Endodermal cell (in vitro differentiated cells): ENCODE measurements at regions not wholly inside any gene's neighbourhood (a gene's known extent, or its start where the extent isn't known, plus 50 kb on each side); places are given as distances from the start of the nearest gene placed in this dataset.

Experiments used
- DNase-seq: peaks from one replicate; pipeline ENCODE4 v3.0.0-alpha.2; 2017
- H3K27ac ChIP-seq: 2 replicates; pipeline ENCODE4 v1.5.1; 2013; ENCODE audit warnings: mild to moderate bottlenecking, low read depth, low read length, moderate library complexity
- H3K27me3 ChIP-seq: 2 replicates; pipeline ENCODE4 v1.6.1; 2013; ENCODE audit warnings: mild to moderate bottlenecking, low read length, moderate library complexity; ENCODE audit not compliant: insufficient read depth, control insufficient read depth, poor library complexity, severe bottlenecking
- H3K36me3 ChIP-seq: 2 replicates; pipeline ENCODE4 v1.7.0; 2013; ENCODE audit warnings: mild to moderate bottlenecking, low read length, moderate library complexity; ENCODE audit not compliant: control insufficient read depth, insufficient read depth
- H3K4me1 ChIP-seq: one replicate; pipeline ENCODE4 v1.7.0; 2013; ENCODE audit warnings: low read length; ENCODE audit not compliant: control insufficient read depth, insufficient read depth
- H3K4me3 ChIP-seq: 2 replicates; pipeline ENCODE4 v1.5.1; 2013; ENCODE audit warnings: mild to moderate bottlenecking, low read length, moderate library complexity
- H3K9ac ChIP-seq: 2 replicates; pipeline ENCODE4 v1.6.1; 2013; ENCODE audit warnings: mild to moderate bottlenecking, low read length, moderate library complexity; ENCODE audit not compliant: poor library complexity, severe bottlenecking; ENCODE audit errors: extremely low read depth
- H3K9me3 ChIP-seq: 2 replicates; pipeline ENCODE4 v1.6.1; 2013; ENCODE audit warnings: mild to moderate bottlenecking, low read length, moderate library complexity; ENCODE audit not compliant: control insufficient read depth
- H3K27ac Mint-ChIP-seq: 2 replicates; pipeline ENCODE4 v1.8.0; 2020; ENCODE audit warnings: mixed read lengths
- H3K27me3 Mint-ChIP-seq: 2 replicates; pipeline ENCODE4 v1.8.0; 2021; ENCODE audit warnings: mild to moderate bottlenecking, mixed read lengths; ENCODE audit not compliant: insufficient read depth
- H3K36me3 Mint-ChIP-seq: 2 replicates; pipeline ENCODE4 v1.8.0; 2020; ENCODE audit warnings: low read depth, mixed read lengths
- H3K4me1 Mint-ChIP-seq: 2 replicates; pipeline ENCODE4 v1.8.0; 2020; ENCODE audit warnings: mixed read lengths
- H3K4me3 Mint-ChIP-seq: 2 replicates; pipeline ENCODE4 v1.8.0; 2020; ENCODE audit warnings: mild to moderate bottlenecking, moderate library complexity, mixed read lengths
- H3K9me3 Mint-ChIP-seq: 2 replicates; pipeline ENCODE4 v1.8.0; 2020; ENCODE audit warnings: mild to moderate bottlenecking, mixed read lengths
- CTCF ChIP-seq: fragments of 200-600 bp; sonication (generic); conservative IDR thresholded peaks from 2 replicates; pipeline ENCODE4 v1.5.0; 2021; ENCODE audit warnings: antibody characterized with exemption, mild to moderate bottlenecking
- WGBS, 2 experiments: methylation state at CpG; one replicate each; pipeline versions ENCODE4 v1.1.5 to v1.1.7; 2013; ENCODE audit warnings: missing lambda C conversion rate in 2 of 2, mixed read lengths in 1 of 2; ENCODE audit not compliant: insufficient coverage in 1 of 2, insufficient read length in 1 of 2; 5-methylcytosine and 5-hydroxymethylcytosine counted together

DNA sequence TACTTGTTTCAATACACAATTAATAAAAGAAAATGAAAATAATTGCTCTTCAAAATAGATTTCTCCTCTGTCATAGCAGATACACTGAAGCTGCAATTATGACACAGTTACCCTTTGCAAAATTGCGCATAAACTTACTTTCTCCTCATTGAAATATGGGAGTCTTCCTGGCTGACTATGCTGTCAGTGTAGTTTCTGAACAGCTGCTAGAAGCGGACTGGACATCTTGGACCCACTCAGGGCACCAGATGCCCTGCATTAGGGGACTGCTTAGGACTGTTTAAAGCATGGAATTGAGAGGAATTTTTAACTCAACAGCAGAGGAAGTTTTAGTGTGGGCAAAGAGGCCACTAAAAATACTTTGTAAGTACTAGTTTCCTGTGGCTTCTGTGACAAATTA lies 454.9 kb downstream of the ATP23 start:
- no peaks in the 10 kb centered on the region for H3K36me3 Mint-ChIP-seq
- no peak for TF ChIP-seq CTCF
- H3K27ac Mint-ChIP-seq = no peak overlapping the region
- Histone ChIP-seq H3K36me3 (no peaks in the 10 kb centered on the region), H3K9ac (no peak overlapping the region), H3K27ac (no peak overlapping the region), H3K4me3 (no peak overlapping the region), H3K27me3 (no peaks in the 10 kb centered on the region), H3K9me3 (no peaks in the 10 kb centered on the region), H3K4me1 (no peaks in the 10 kb centered on the region)
- 90 to 97% methylated on average over 2 of the region's 2 CpGs for WGBS, 2 experiments
- no peaks in the 10 kb centered on the region for H3K4me1 Mint-ChIP-seq
- no peak overlapping the region for H3K4me3 Mint-ChIP-seq
- DNase-seq = no peak
- no peaks in the 10 kb centered on the region for H3K27me3 Mint-ChIP-seq
- H3K9me3 Mint-ChIP-seq = peaks cover 6% of the 10 kb centered on the region

GRCh38 chr12:58405363-58405762 lies 464.0 kb downstream of the ATP23 start:
- Mint-ChIP-seq H3K9me3 (peaks cover 3% of the 10 kb centered on the region), H3K36me3 (no peaks in the 10 kb centered on the region), H3K4me1 (peaks cover 4% of the 10 kb centered on the region), H3K4me3 (no peak overlapping the region), H3K27me3 (peaks cover 3% of the 10 kb centered on the region), H3K27ac (no peak overlapping the region)
- no peak for DNase-seq
- H3K9me3 ChIP-seq = no peaks in the 10 kb centered on the region
- no peak overlapping the region for H3K27ac ChIP-seq
- peaks cover 1% of the 10 kb centered on the region for H3K4me1 ChIP-seq
- WGBS, 2 experiments = 90 to 99% methylated on average over 2 to 3 of the region's 4 CpGs
- TF ChIP-seq CTCF = no peak
- no peaks in the 10 kb centered on the region for H3K36me3 ChIP-seq
- H3K27me3 ChIP-seq = no peaks in the 10 kb centered on the region
- no peak overlapping the region for H3K4me3 ChIP-seq
- H3K9ac ChIP-seq = no peak overlapping the region

- WGBS, 2 experiments = 80 to 82% methylated on average over 1 of the region's 1 CpG
These were observed 467.1 kb downstream of the ATP23 start for GRCh38 chr12:58408516-58408915.

More at GRCh38 chr12:58408516-58408915, 467.1 kb downstream of the ATP23 start:
- Histone ChIP-seq H3K9me3 (no peaks in the 10 kb centered on the region), H3K9ac (no peak overlapping the region), H3K4me1 (peaks cover 12% of the 10 kb centered on the region), H3K36me3 (no peaks in the 10 kb centered on the region), H3K27ac (no peak overlapping the region), H3K4me3 (no peak overlapping the region), H3K27me3 (no peaks in the 10 kb centered on the region)
- Mint-ChIP-seq H3K4me1 (peaks cover 29% of the 10 kb centered on the region), H3K36me3 (no peaks in the 10 kb centered on the region), H3K27me3 (peaks cover 3% of the 10 kb centered on the region), H3K9me3 (no peaks in the 10 kb centered on the region), H3K27ac (no peak overlapping the region), H3K4me3 (no peak overlapping the region)
- DNase-seq = no peak
- no peak for TF ChIP-seq CTCF
